HL-60 (cell line): ENCODE measurements at regions not wholly inside any gene's neighbourhood (a gene's known extent, or its start where the extent isn't known, plus 50 kb on each side); places are given as distances from the start of the nearest gene placed in this dataset.

ENCODE experiments used
- DNase-seq, 2 experiments: peaks; one replicate each; pipeline ENCODE4 v3.0.0-alpha.2; 2010 to 2020; ENCODE audit warnings: low read depth in 1 of 2, low spot score in 1 of 2
- H3K27ac ChIP-seq: fragments of 250-450 bp; sonication (Bioruptor Pico); replicated peaks from 2 replicates; pipeline ENCODE4 v1.5.1; 2020; ENCODE audit warnings: mild to moderate bottlenecking, moderate library complexity
- H3K27me3 ChIP-seq: fragments of 250-450 bp; sonication (Bioruptor Pico); 2 replicates; pipeline ENCODE4 v1.5.1; 2021; ENCODE audit warnings: mild to moderate bottlenecking, moderate library complexity; ENCODE audit not compliant: insufficient read depth, poor library complexity, severe bottlenecking
- H3K4me3 ChIP-seq: replicated peaks from 2 replicates; pipeline ENCODE4 v1.5.1; 2011; ENCODE audit warnings: mild to moderate bottlenecking, control low read depth, low read length; ENCODE audit not compliant: insufficient read depth
- GABPA ChIP-seq: IDR thresholded peaks from 2 replicates; pipeline ENCODE4 v1.6.1; 2012; ENCODE audit warnings: low read depth
- POLR2AphosphoS5 ChIP-seq: IDR thresholded peaks from 2 replicates; pipeline ENCODE4 v1.6.1; 2012; ENCODE audit warnings: low read depth
- SPI1 ChIP-seq: IDR thresholded peaks from 2 replicates; pipeline ENCODE4 v1.6.1; 2012; ENCODE audit warnings: low read depth, mild to moderate bottlenecking, borderline replicate concordance
- TF ChIP-seq, protein P1 (sequence below): IDR thresholded peaks from 2 replicates; pipeline ENCODE4 v1.6.1; 2012; ENCODE audit warnings: low read depth; ENCODE audit not compliant: insufficient replicate concordance
- TF ChIP-seq, protein P2 (sequence below): IDR thresholded peaks from one replicate; pipeline ENCODE4 v1.5.1; 2011; ENCODE audit warnings: low read length, control low read depth, inconsistent platforms; ENCODE audit not compliant: insufficient read depth

DNA sequence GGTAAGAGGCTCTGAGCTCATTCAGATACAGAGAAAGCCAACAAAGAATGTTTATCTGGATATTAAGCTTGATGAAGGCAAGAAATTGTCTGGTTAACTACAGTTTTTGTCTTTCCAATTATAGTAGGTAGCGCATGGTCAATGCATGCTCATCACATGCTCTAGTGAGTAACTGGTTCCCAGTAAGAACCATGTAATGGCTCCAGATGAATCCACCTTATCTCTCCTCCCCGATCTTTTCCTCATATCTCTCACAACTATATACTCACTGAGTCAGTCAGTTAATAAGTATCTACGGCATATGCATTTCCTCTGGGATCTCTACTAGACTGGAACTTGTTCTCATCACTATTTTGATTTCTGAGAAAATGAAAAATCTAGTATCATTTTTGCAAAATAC lies 340.7 kb upstream of the DYNLRB2 start:
- Histone ChIP-seq H3K27me3 (no peaks in the 10 kb centered on the region), H3K27ac (no peak overlapping the region), H3K4me3 (no peak overlapping the region)
- TF ChIP-seq POLR2AphosphoS5 = no peak
- TF ChIP-seq, protein P1, sequence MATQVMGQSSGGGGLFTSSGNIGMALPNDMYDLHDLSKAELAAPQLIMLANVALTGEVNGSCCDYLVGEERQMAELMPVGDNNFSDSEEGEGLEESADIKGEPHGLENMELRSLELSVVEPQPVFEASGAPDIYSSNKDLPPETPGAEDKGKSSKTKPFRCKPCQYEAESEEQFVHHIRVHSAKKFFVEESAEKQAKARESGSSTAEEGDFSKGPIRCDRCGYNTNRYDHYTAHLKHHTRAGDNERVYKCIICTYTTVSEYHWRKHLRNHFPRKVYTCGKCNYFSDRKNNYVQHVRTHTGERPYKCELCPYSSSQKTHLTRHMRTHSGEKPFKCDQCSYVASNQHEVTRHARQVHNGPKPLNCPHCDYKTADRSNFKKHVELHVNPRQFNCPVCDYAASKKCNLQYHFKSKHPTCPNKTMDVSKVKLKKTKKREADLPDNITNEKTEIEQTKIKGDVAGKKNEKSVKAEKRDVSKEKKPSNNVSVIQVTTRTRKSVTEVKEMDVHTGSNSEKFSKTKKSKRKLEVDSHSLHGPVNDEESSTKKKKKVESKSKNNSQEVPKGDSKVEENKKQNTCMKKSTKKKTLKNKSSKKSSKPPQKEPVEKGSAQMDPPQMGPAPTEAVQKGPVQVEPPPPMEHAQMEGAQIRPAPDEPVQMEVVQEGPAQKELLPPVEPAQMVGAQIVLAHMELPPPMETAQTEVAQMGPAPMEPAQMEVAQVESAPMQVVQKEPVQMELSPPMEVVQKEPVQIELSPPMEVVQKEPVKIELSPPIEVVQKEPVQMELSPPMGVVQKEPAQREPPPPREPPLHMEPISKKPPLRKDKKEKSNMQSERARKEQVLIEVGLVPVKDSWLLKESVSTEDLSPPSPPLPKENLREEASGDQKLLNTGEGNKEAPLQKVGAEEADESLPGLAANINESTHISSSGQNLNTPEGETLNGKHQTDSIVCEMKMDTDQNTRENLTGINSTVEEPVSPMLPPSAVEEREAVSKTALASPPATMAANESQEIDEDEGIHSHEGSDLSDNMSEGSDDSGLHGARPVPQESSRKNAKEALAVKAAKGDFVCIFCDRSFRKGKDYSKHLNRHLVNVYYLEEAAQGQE = no peak
- DNase-seq = no peak

DNA sequence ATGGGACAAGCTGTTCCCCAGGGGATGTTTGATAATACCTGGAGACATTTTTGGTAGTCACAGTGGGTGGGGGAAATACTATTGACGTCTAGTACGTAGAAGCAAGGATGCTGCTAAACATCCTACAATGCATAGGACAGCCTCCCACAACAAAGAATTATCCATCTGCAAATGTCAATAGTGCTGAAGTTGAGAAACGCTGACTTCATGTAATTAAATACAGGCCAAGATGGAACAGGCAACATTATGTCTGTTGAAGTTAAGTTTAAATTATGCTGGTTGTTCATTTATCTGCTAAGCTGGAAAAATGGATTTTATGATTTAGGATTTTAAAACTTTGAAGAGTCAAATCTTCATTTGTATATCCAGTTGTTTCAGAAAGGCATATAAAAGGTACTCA lies 341.2 kb upstream of the DYNLRB2 start:
- Histone ChIP-seq H3K27ac (no peak overlapping the region), H3K4me3 (no peak overlapping the region), H3K27me3 (no peaks in the 10 kb centered on the region)
- TF ChIP-seq SPI1 = no peak
- TF ChIP-seq GABPA = no peak
- TF ChIP-seq, protein P2, sequence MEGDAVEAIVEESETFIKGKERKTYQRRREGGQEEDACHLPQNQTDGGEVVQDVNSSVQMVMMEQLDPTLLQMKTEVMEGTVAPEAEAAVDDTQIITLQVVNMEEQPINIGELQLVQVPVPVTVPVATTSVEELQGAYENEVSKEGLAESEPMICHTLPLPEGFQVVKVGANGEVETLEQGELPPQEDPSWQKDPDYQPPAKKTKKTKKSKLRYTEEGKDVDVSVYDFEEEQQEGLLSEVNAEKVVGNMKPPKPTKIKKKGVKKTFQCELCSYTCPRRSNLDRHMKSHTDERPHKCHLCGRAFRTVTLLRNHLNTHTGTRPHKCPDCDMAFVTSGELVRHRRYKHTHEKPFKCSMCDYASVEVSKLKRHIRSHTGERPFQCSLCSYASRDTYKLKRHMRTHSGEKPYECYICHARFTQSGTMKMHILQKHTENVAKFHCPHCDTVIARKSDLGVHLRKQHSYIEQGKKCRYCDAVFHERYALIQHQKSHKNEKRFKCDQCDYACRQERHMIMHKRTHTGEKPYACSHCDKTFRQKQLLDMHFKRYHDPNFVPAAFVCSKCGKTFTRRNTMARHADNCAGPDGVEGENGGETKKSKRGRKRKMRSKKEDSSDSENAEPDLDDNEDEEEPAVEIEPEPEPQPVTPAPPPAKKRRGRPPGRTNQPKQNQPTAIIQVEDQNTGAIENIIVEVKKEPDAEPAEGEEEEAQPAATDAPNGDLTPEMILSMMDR = no peak
- DNase-seq = no peak

DNA sequence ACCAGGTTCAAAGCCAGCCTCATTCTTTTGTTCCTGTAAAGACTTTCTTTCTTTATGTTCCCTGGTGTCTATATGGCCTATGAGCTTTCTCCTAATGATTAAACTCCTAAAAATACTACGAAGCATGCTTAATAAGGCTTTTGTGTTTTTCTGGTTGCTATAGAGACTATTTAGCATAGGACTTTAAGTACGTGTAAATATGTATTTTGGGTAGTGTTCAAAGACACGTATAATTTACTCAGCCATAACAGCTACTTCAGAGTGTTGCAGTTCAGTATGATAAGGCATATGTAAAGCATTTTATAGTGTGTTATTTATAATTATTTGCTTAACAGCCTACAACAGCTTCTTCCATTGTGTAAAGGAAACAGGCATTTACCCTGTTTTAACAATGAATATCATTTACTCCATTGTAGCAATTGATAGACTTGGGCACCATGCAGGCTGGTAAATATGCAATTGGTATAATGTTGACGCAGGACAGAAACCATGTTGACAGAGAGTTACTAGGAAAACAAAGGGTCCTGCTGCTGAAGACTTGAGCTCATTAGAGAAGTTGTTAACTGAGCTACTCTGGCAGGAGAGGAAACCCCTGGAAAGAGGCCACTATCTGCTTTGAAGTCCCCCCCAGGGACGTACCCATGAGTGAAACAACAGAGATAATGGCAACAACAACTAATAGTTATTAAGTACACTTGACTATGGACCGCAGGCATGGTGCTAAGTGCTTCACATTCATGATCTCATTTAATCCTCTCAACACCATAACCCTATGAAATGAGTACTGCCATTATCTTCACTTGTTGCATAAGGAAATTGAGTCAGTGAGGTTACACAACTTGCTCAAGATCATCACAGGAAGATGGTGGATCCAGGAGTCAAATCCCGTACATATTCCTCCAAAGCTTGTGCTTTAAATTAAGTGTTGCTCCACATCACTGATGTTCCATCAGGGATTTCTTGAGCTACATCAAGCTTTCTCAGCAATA lies 342.2 kb upstream of the DYNLRB2 start:
- no peak for DNase-seq
- TF ChIP-seq, protein P2 = no peak
- TF ChIP-seq GABPA (no peak), POLR2AphosphoS5 (no peak), SPI1 (no peak)
- TF ChIP-seq, protein P1 = no peak
- Histone ChIP-seq H3K4me3 (no peak overlapping the region), H3K27me3 (no peaks in the 10 kb centered on the region), H3K27ac (no peak overlapping the region)

DNA sequence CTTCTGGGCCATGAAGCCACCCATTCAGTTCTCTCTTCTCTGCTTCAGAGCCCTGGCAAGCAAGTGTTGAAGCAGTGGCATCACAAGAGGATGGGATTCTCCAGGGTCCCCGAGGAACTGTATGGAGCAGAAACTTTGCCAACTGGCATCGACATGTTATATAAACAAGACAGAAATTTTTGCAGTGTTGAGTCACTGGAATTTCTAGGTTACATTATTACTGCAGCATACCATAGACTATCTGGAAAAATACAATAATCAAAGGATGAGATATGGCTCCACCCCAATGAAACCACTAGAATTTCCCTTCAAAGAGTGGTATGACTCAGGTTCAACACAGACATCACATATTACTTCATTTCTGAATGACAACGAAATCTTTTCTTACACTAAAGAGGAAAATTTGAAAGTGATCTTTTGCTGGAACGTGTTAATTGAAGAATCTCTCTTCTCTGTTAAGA lies 343.0 kb upstream of the DYNLRB2 start:
- H3K27ac ChIP-seq = no peak overlapping the region
- TF ChIP-seq, protein P1 = no peak
- TF ChIP-seq POLR2AphosphoS5 (no peak), GABPA (no peak), SPI1 (no peak)
- TF ChIP-seq, protein P2 = no peak
- DNase-seq = no peak
- no peaks in the 10 kb centered on the region for H3K27me3 ChIP-seq
- H3K4me3 ChIP-seq = no peak overlapping the region
